Keratinocyte (primary cell): ENCODE measurements at regions not wholly inside any gene's neighbourhood (a gene's known extent, or its start where the extent isn't known, plus 50 kb on each side); places are given as distances from the start of the nearest gene placed in this dataset.

ENCODE experiments used
- DNase-seq: peaks from one replicate; pipeline ENCODE4 v3.0.0-alpha.2; 2011; ENCODE audit warnings: low read depth, missing footprints, low spot score
- FAIRE-seq: peaks from 2 replicates; lab custom pipeline; 2011; peaks lifted over from hg19 to GRCh38; lab: Jason Lieb, UNC
- H2AFZ ChIP-seq: 2 replicates; pipeline ENCODE4 v1.6.0; 2012; ENCODE audit warnings: low read length, control low read depth, inconsistent platforms; ENCODE audit not compliant: control insufficient read depth
- H3K27ac ChIP-seq: 2 replicates; pipeline ENCODE4 v1.5.1; 2011; ENCODE audit warnings: low read length; ENCODE audit not compliant: control insufficient read depth, insufficient read depth
- H3K27me3 ChIP-seq: 3 replicates; pipeline ENCODE4 v1.6.0; 2011; ENCODE audit warnings: low read length; ENCODE audit not compliant: control insufficient read depth, insufficient read depth; ENCODE audit errors: extremely low read depth
- H3K36me3 ChIP-seq, 2 experiments: 2 replicates in 1 of 2; 3 replicates in 1 of 2; pipeline ENCODE4 v1.5.1; 2011; ENCODE audit warnings: low read length in 2 of 2, mild to moderate bottlenecking in 1 of 2; ENCODE audit not compliant: control insufficient read depth in 2 of 2, insufficient read depth in 2 of 2; ENCODE audit errors: extremely low read depth in 1 of 2
- H3K4me1 ChIP-seq: 3 replicates; pipeline ENCODE4 v1.5.1; 2011; ENCODE audit warnings: low read length; ENCODE audit not compliant: control insufficient read depth, insufficient read depth; ENCODE audit errors: extremely low read depth
- H3K4me2 ChIP-seq: 3 replicates; pipeline ENCODE4 v1.6.0; 2011; ENCODE audit warnings: low read depth, low read length; ENCODE audit not compliant: control insufficient read depth, insufficient read depth; ENCODE audit errors: extremely low read depth
- H3K4me3 ChIP-seq, 3 experiments: fragments of 200-600 bp in 1 of 3; sonication (generic) in 1 of 3; 2 replicates in 2 of 3; 3 replicates in 1 of 3; pipeline ENCODE4 v1.5.1; 2011 to 2016; ENCODE audit warnings: low read length in 3 of 3, mild to moderate bottlenecking in 3 of 3, control low read depth in 2 of 3, inconsistent platforms in 1 of 3, low read depth in 1 of 3, mixed read lengths in 1 of 3, mixed run types in 1 of 3, moderate library complexity in 1 of 3; ENCODE audit not compliant: control insufficient read depth in 2 of 3, insufficient read depth in 2 of 3; ENCODE audit errors: extremely low read depth in 1 of 3
- H3K79me2 ChIP-seq: 2 replicates; pipeline ENCODE4 v1.6.0; 2012; ENCODE audit warnings: low read length; ENCODE audit not compliant: control insufficient read depth, insufficient read depth
- H3K9ac ChIP-seq: 3 replicates; pipeline ENCODE4 v1.6.0; 2011; ENCODE audit warnings: low read length; ENCODE audit not compliant: control insufficient read depth, insufficient read depth; ENCODE audit errors: extremely low read depth
- H3K9me1 ChIP-seq: 3 replicates; pipeline ENCODE4 v1.6.0; 2011; ENCODE audit warnings: low read length; ENCODE audit not compliant: control insufficient read depth, insufficient read depth; ENCODE audit errors: extremely low read depth
- H3K9me3 ChIP-seq: 2 replicates; pipeline ENCODE4 v1.5.1; 2012; ENCODE audit warnings: low read depth, low read length; ENCODE audit not compliant: control insufficient read depth
- H4K20me1 ChIP-seq: 3 replicates; pipeline ENCODE4 v1.6.0; 2011; ENCODE audit warnings: low read length; ENCODE audit not compliant: control insufficient read depth, insufficient read depth; ENCODE audit errors: extremely low read depth
- EZH2 ChIP-seq: IDR thresholded peaks from one replicate; pipeline ENCODE4 v1.6.1; 2012; ENCODE audit warnings: inconsistent platforms, mild to moderate bottlenecking, low read length, moderate library complexity
- dilution Hi-C: fragments of 300-500 bp; cut with MboI; formaldehyde crosslinking; loops from one replicate; pipeline ENCODE4 v1.7.0; 2020; ENCODE audit warnings: low sequenced_read_pairs; ENCODE audit not compliant: extremely low pct_ligation_motif_present
- TF ChIP-seq, protein P1 (sequence below), 3 experiments: IDR thresholded peaks in 1 of 3; conservative IDR thresholded peaks in 1 of 3; optimal IDR thresholded peaks in 1 of 3; 2 replicates in 2 of 3; 3 replicates in 1 of 3; pipeline versions ENCODE3 to v1.5.1; 2011; ENCODE audit warnings: low read length in 3 of 3, mild to moderate bottlenecking in 3 of 3, moderate library complexity in 2 of 3, control low read depth in 1 of 3, inconsistent platforms in 1 of 3; ENCODE audit not compliant: insufficient read depth in 2 of 3; ENCODE audit errors: extremely low read depth in 1 of 3

DNA sequence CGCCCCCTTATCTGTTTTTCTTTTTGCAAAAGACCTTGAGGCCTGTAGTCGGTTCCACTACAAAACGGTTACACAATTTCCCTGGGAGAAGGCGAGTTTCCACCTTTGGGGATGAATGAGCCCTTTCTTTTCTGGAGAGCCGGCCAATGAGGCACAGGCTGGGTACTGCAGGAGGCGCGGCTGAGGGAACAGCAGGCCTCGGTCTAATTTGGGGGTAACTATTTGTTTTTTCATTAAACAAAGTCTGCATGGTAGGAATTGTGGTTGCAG lies 129.2 kb downstream of the MYCN start:
- Histone ChIP-seq H3K4me1 (no peaks in the 10 kb centered on the region), H3K9me3 (no peaks in the 10 kb centered on the region), H3K9me1 (no peaks in the 10 kb centered on the region), H3K9ac (no peak overlapping the region), H3K79me2 (no peaks in the 10 kb centered on the region), H3K27me3 (no peaks in the 10 kb centered on the region), H3K4me2 (no peak overlapping the region), H3K4me3 (no peak overlapping the region), H4K20me1 (no peaks in the 10 kb centered on the region), H2AFZ (no peak overlapping the region), H3K27ac (no peak overlapping the region), H3K36me3 (no peaks in the 10 kb centered on the region)
- no peak for FAIRE-seq
- no peak for TF ChIP-seq EZH2
- TF ChIP-seq, protein P1, sequence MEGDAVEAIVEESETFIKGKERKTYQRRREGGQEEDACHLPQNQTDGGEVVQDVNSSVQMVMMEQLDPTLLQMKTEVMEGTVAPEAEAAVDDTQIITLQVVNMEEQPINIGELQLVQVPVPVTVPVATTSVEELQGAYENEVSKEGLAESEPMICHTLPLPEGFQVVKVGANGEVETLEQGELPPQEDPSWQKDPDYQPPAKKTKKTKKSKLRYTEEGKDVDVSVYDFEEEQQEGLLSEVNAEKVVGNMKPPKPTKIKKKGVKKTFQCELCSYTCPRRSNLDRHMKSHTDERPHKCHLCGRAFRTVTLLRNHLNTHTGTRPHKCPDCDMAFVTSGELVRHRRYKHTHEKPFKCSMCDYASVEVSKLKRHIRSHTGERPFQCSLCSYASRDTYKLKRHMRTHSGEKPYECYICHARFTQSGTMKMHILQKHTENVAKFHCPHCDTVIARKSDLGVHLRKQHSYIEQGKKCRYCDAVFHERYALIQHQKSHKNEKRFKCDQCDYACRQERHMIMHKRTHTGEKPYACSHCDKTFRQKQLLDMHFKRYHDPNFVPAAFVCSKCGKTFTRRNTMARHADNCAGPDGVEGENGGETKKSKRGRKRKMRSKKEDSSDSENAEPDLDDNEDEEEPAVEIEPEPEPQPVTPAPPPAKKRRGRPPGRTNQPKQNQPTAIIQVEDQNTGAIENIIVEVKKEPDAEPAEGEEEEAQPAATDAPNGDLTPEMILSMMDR (optimal IDR thresholded peaks at IDR 0.05 in 1 of 3, IDR thresholded peaks at IDR 0.05 in 1 of 3, conservative IDR thresholded peaks at IDR 0.05 in 1 of 3; ENCODE audit: extremely low read depth in 1 of 3, insufficient read depth in 2 of 3, low read length in 3 of 3), result no peak
- dilution Hi-C loops, result no loop called here
- DNase-seq, result no peak

DNA sequence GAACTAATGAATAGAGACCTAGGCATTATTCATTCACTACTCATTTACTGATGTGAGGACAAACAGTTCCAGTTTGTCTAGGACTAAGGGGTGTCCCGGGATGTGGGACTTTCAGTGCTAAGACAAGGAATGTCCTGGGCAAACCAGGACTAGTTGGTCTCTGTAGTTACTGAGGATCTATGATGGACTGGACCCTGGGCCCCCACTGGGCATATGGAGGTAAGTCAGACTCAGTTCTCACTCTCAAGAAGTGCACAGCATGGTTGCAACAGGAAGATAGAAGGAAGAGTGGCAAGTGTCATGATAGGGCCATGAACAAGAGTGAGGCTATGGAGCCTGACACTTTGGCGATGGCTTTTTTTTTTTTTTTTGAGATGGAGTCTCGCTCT lies 128.2 kb downstream of the MYCN start:
- dilution Hi-C loops, result no loop called here
- no peak overlapping the region for H3K27ac ChIP-seq
- no peaks in the 10 kb centered on the region for H3K4me1 ChIP-seq
- no peak overlapping the region for H2AFZ ChIP-seq
- no peak overlapping the region for H3K4me3 ChIP-seq
- DNase-seq (no peak), FAIRE-seq (no peak)
- no peak for TF ChIP-seq EZH2
- TF ChIP-seq, protein P1 (optimal IDR thresholded peaks at IDR 0.05 in 1 of 3, IDR thresholded peaks at IDR 0.05 in 1 of 3, conservative IDR thresholded peaks at IDR 0.05 in 1 of 3; ENCODE audit: extremely low read depth in 1 of 3, insufficient read depth in 2 of 3, low read length in 3 of 3), result no peak
- H3K9me3 ChIP-seq, result no peaks in the 10 kb centered on the region
- no peaks in the 10 kb centered on the region for H3K36me3 ChIP-seq
- H3K4me2 ChIP-seq, result no peak overlapping the region
- H3K9ac ChIP-seq, result no peak overlapping the region
- no peaks in the 10 kb centered on the region for H3K27me3 ChIP-seq
- H4K20me1 ChIP-seq, result no peaks in the 10 kb centered on the region
- H3K79me2 ChIP-seq, result no peaks in the 10 kb centered on the region
- no peaks in the 10 kb centered on the region for H3K9me1 ChIP-seq
